HL-60 (cell line): ENCODE measurements at regions not wholly inside any gene's neighbourhood (a gene's known extent, or its start where the extent isn't known, plus 50 kb on each side); places are given as distances from the start of the nearest gene placed in this dataset.

Source experiments
- CTCF ChIP-seq: IDR thresholded peaks from one replicate; pipeline ENCODE4 v1.5.1; 2011; ENCODE audit warnings: low read length, control low read depth, inconsistent platforms; ENCODE audit not compliant: insufficient read depth
- GABPA ChIP-seq: IDR thresholded peaks from 2 replicates; pipeline ENCODE4 v1.6.1; 2012; ENCODE audit warnings: low read depth
- POLR2AphosphoS5 ChIP-seq: IDR thresholded peaks from 2 replicates; pipeline ENCODE4 v1.6.1; 2012; ENCODE audit warnings: low read depth
- REST ChIP-seq: IDR thresholded peaks from 2 replicates; pipeline ENCODE4 v1.6.1; 2012; ENCODE audit warnings: low read depth; ENCODE audit not compliant: insufficient replicate concordance
- SPI1 ChIP-seq: IDR thresholded peaks from 2 replicates; pipeline ENCODE4 v1.6.1; 2012; ENCODE audit warnings: low read depth, mild to moderate bottlenecking, borderline replicate concordance

DNA sequence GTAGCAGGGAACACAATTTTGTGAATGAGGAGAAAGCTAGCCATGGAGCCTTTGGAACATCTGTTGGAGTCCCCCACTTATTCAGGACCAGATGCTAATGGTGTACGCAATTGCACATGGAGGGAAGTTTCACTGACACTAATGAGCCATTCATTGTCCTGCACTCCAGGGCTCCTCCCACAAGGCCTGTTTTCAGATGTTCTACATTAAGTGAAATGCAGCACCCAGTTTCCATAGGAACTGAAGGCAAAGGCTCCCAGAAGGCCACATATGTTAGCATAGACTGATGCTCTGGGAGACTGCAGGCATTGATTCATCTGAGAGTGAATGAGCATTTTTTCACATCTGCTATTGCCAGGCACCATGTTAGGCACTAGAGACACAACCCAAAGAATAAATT, 399.5 kb downstream of the ETS1 start:
- TF ChIP-seq CTCF (no peak), SPI1 (no peak), POLR2AphosphoS5 (no peak), GABPA (no peak), REST (no peak)
